Fibroblast of villous mesenchyme (primary cell): ENCODE measurements at regions not wholly inside any gene's neighbourhood (a gene's known extent, or its start where the extent isn't known, plus 50 kb on each side); places are given as distances from the start of the nearest gene placed in this dataset. TPM values are rescaled to one million over a fixed set of nuclear protein-coding genes. Genes with fewer than 3 reads are reported as not detected.
A peak's percentile ranks its signal among the peaks of the same experiment; 100 is the strongest.
"Not testable (repeated sequence)": the region's sequence is repeated elsewhere in the genome, so short reads cannot be mapped to it uniquely, and the experiment has no call there.

Source experiments
- DNase-seq: peaks from one replicate; pipeline ENCODE4 v3.0.0-alpha.2; 2010; ENCODE audit warnings: low read depth
- H3K4me3 ChIP-seq: 2 replicates; pipeline ENCODE4 v1.5.1; 2011; ENCODE audit warnings: low read depth, mild to moderate bottlenecking, low read length
- CTCF ChIP-seq: IDR thresholded peaks from 2 replicates; pipeline ENCODE4 v1.5.1; 2012; ENCODE audit warnings: low read depth, mild to moderate bottlenecking, low read length; ENCODE audit not compliant: insufficient read depth
- small RNA-seq: library from RNA; depleted of rRNA; stranded (forward); fragments of <200 nt; gene quantifications from one replicate; pipeline ENCODE3, GENCODE V24; 2012

GRCh38 chr9:111098093-111098492 lies 59.8 kb upstream of the LPAR1 start:
- no peak for TF ChIP-seq CTCF
- DNase-seq, result no peak
- H3K4me3 ChIP-seq, result no peak overlapping the region

GRCh38 chr9:111096051-111096450 lies 57.8 kb upstream of the LPAR1 start:
- no peak overlapping the region for H3K4me3 ChIP-seq
- no peak for TF ChIP-seq CTCF
- no peak for DNase-seq

- TF ChIP-seq CTCF, result no peak
- H3K4me3 ChIP-seq, result no peak overlapping the region
- DNase-seq, result peak; percentile 7
These were observed 57.2 kb upstream of the LPAR1 start for GRCh38 chr9:111095441-111095840.

GRCh38 chr9:111094958-111095357 lies 56.7 kb upstream of the LPAR1 start:
- DNase-seq, result peak; percentile 13

GRCh38 chr9:111094433-111094924 lies 56.2 kb upstream of the LPAR1 start:
- H3K4me3 ChIP-seq, result no peak overlapping the region
- TF ChIP-seq CTCF, result no peak
- DNase-seq, result peak; percentile 63

More at GRCh38 chr9:111094958-111095357, 56.7 kb upstream of the LPAR1 start:
- TF ChIP-seq CTCF, result no peak
- H3K4me3 ChIP-seq, result no peak overlapping the region

GRCh38 chr9:111092167-111092566 lies 53.9 kb upstream of the LPAR1 start:
- not testable (repeated sequence) for DNase-seq, H3K4me3 ChIP-seq

Small RNA genes in the stretch of these regions (small RNA-seq; reads per million reads assigned to genes)
- not detected for gene MIR7702
- gene RNY4P18, result not detected
